Hematopoietic multipotent progenitor cell treated with erythropoietin and hydrocortisone succinate and interleukin-3 and kit ligand, for 15 days (in vitro differentiated cells): ENCODE measurements at regions not wholly inside any gene's neighbourhood (a gene's known extent, or its start where the extent isn't known, plus 50 kb on each side); places are given as distances from the start of the nearest gene placed in this dataset.

Source experiments
- DNase-seq: peaks from one replicate; pipeline ENCODE4 v3.0.0-alpha.2; 2015; ENCODE audit warnings: low spot score

DNA sequence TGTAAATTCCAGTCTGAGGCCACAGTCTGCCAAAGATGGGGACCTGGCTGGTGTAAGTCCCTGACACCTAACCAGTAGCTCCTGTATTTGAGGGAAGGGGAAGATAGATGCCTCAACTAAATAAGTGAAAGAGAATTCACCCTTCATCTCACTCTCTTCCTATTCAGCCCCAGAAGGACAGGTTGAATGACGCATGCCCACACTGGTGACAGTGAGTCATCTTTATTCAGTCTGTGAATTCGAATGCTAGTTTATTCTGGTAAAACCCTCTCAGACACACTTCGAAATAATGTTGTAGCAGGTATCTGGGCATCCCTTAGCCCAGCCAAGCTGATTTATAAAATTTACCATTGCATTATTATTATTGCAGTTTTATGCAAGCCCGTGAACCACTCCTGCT lies 617.0 kb upstream of the PRMT6 start:
- DNase-seq = no peak

DNA sequence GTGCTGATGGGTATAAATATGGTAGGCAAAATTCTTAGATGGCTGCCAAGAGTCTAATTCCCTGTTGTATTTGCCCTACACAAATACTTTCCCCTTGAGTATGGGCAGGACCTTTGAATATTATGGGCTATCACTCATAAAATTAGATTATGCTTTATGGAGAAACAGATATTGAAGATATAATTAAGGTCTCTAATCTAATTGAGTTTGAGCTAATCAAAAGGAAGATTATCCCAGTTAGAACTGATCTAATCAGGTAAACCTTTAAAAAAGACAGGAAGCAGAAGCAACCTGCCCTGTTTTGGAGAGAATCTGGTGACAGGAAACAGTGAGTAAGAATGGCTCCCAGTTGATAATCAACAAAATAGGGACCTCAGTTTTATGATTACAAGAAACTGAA lies 609.0 kb upstream of the PRMT6 start:
- DNase-seq = no peak

DNA sequence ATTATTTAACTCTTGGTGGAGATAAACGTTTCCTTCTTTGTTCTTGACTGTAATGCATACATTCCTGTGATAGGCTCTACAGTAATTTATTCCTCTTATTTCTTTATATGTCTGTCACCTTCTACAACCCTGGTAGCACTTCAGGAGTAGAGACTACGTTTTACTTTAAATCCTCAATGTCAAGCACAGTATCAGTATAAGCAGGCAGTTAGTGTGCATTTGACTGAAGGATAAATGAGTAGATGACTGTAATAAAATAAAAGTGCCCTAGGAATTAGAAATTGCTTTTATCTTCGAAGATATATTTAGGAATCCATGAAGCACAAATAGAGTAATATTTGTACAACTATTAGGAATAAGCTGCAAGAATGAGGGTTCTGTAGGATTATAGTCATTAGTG lies 599.6 kb upstream of the PRMT6 start:
- DNase-seq = no peak

DNA sequence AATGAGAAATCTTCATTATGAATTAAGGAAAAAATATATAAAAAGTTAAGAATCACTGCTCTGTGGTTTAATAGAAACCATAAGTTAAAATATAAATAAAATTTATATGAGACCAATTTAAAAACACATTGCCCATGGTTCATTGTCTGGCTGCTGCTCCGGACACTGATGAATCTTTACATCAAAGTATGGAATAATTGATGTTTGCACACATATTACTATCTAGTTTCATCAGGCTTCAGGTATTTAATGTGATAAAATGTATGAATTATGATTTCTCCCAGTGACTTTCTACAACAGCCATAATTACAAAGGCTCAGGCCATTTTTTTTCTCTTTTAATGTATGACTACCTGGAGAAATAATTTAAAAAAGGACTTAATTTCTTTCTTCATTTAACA lies 599.1 kb upstream of the PRMT6 start:
- DNase-seq = no peak

DNA sequence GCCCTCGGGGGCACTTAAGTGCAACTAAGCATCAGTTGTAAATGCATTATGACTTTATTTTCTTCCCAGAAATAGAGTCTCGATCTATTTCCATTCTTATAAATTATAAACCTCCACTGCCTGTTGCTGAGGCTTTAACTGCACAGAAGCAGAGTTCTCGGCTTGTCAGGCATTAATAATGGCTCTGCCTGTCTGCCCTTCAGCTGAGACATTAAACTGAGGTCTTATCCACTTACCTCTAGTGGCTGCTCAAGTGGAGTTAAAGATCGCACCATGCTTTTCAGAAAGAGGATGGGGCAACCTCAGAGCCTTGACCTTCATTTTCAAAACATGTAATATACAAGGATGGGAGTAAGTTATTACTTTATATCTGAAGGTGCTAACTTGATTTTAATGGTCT lies 597.6 kb upstream of the PRMT6 start:
- DNase-seq = no peak

DNA sequence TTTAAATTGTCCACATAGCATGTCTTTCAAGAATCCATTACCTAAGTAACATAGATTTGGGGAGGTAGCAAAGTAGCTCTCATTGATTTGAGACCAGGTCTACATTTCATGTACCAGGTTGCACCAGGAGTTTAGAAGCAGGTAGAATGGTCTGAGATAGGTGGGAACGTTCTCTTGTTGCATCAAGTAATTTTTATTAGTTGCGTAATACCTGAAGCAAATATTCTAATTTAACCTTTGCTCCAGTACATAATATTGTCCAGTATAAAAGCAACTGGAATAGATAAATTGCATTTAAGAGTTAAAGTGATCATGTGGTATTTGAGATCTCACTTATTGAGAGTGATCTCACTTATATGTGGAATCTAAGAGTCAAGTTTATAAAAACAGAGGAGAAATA lies 597.1 kb upstream of the PRMT6 start:
- DNase-seq = no peak

DNA sequence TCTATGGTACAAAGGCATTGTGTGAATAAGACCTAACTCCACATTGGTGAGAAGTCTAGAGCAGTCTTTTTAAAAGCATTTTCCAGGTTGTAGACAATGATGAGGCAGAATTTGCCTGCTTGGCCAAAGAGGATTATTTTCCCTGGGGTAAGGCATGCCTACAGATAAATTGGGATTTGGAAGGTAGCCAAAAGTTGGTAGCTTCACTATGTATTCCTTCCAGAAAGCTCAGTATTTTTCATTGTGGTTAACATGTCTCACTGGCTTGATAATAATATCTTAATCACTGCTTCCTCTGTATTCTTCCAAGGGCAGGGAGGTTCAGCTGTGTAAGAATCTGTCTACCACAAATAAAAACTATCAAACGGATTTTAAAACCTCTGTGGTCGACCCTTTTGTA lies 590.8 kb upstream of the PRMT6 start:
- no peak for DNase-seq

DNA sequence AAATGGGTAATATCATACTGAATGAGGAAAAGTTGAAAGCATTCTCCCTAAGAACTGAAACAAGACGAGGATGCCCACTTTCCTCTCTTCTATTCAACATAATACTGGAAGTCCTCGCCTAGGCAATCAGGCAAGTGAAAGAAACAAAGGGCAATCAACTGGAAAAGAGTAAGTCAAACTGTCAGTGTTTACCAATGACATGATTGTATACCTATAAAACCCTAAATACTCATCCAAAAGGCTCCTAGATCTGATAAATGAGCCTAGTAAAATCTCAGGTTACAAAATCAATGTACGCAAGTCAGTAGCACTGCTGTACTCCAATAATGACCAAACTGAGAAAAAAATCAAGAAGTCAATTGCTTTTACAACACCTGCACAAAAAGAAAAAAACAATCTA lies 575.8 kb upstream of the PRMT6 start:
- DNase-seq = no peak

DNA sequence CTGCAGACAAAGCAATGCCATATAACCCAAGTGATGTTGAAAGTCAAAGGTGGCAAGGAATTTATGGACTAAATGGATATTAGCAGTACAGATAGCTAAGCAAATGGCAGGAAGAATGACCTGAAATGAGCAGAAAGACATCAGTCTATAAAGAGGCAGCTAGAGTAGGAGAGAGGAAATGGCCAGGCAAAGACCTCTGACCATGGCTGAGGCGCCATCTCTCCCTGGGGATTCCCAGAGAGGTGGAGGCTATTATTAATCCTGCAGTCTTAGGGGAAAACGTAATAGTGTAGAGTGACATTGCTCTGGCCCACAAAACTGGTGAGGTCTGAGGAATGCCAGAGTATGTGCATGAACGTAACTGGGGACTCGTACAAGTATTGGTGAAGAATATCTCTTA lies 563.6 kb upstream of the PRMT6 start:
- DNase-seq = no peak

DNA sequence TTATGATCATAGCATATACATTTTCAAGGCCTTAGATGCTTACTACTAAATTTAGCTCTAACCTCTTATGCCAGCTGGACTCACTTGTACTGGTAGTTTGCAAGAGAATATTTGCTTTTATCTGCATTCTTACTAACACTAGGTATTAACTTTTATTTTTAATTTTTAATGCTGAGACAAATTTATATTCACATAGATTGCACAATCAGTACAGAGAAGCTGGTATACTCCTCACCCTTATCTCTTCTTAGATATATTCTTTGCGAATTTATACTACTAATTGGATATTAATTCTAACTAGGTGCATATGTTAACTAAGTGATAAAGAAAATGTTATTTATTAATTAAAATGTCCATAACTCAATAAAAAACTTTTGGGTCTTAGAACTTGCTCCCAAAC lies 561.8 kb upstream of the PRMT6 start:
- no peak for DNase-seq

DNA sequence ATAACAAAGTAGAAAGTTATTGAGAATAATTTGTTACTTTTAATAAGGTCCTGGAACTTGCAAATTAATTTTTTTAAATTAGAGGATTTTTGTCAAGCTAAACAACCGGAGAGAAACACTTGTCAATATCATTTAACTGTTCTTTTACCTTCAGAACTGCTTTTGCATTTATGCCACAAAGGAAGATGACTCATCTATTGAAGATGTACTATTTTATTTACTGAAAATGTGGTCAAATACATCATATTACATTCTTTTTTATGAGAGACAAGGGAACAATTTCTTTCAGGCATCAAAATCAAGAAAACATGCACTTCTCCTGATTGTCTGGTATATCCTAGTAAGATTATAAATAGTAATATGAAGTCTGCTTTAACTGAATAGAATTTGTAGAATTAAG lies 558.2 kb upstream of the PRMT6 start:
- no peak for DNase-seq

DNA sequence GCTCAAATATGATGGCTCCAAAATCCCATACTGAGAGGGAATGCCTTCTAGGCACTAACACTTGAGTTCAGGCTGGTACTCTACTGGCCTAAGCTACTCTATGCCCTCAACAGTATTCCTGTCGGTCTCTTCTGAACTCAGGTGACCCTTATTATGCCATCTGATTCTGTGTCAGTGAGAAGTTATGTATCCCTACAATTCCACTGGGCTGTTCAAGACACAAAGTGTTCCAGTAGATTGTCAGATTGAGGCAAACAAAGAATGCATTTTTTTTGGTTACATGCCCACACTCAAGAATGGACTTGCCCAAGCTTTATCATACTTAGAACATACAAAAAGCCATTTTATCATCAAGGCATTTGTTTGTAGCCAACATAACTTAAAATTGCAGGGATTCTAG lies 553.8 kb upstream of the PRMT6 start:
- no peak for DNase-seq

DNA sequence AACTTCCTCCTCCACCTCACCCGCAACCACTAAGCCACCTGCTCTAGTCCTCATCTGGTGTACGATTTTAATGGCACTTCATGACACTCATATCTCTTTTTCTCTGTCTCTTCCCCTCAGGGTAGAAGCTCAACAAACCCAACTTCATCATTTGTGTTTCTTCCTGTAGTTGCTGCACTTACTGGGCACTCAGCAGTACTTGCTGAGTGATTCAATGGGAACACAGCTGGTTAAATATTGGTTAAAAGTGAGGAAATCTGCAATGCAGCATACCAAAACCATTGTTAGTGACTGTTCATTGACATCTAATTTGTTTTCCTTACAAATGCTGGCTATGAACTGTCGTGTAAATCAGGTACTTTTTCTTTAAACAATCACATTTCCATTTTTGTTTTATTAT lies 541.1 kb upstream of the PRMT6 start:
- DNase-seq = no peak

DNA sequence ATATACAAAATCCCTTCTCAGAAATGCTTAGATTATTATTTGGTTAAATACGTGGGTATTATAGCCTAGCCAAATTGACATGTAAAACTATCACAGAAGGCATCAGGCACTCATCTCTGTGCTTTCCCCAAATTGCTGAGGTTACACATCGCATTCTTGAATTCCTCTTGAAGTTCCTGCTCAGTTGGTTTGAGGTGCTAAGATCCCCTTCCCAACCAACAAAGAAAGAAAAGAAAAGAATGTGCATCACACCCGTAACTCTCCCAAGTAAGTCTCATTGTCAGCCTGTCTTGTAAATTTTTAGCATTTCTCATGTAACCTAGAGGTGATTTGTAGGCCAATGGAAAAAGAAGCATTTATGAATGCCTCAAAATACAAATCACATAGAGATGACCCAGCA lies 539.2 kb upstream of the PRMT6 start:
- no peak for DNase-seq

DNA sequence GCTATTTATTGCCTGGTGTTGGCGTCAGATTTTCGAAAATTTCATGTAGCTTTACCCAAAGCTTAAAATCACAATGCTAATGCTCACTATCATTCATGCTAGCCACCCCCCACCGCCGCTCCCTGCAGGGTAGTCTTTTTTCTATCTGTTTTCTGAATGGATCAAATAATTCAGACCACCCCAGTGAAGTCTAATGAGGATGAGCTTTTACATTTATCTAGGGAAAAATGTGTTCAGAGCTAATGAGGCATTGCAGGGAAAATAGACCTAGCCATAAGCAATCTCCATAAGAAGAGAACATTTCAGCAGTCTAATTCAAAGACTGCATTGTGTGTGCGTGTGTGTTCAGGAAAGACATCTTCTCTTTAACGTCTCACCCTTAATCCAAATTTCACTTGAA lies 533.0 kb upstream of the PRMT6 start:
- no peak for DNase-seq

DNA sequence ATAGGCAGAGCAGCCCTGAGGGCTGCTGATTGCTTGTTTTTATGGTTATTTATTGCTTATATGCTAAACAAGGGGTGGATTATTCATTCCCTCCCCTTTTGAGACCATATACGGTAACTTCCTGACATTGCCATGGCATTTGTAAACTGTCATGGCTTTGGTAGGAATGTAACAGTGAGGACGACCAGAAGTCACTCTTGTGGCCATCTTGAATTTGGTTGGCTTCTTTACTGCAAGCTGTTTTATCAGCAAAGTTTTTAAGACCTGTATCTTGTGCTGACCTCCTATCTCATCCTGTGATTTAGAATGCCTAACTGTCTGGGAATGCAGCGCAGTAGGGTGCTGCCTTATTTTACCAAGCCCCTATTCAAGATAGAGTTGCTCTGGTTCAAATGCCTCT lies 531.8 kb upstream of the PRMT6 start:
- no peak for DNase-seq

DNA sequence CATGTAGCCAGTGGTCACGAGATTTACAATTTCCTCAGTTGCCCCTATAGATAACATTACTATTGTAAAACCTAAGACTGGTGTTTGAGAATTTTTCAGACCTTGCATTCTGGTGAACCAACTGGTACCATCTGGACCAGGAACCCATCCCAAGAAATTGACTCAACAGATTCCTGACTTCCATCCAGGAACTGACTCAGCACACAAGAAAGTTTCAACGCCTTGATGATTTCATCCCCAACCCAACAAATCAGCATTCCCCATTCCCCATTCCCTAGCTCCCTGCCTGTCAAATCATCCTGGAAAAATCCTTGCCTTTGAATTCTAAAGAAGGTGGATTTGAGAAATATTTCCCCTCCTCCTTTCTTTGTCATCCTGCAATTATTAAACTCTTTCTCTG lies 529.8 kb upstream of the PRMT6 start:
- DNase-seq = no peak

DNA sequence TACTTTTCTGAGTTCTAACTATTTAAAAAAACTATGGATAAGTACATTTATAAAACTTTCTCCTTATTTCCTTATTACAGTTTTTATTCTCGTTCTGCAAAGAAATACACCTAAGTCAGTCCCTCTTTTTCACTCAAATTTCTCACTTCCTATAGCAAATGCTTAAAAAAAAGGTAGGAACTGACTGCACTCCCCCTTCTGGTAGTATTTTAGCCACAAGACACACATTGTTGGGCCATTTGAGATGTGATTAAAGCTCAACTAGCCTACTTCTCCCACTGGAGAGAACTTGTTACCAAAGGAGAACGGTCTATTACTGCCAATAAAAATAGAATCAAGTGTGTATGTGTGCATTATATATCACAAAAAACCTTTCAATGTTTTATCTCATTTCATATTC lies 521.9 kb upstream of the PRMT6 start:
- no peak for DNase-seq

DNA sequence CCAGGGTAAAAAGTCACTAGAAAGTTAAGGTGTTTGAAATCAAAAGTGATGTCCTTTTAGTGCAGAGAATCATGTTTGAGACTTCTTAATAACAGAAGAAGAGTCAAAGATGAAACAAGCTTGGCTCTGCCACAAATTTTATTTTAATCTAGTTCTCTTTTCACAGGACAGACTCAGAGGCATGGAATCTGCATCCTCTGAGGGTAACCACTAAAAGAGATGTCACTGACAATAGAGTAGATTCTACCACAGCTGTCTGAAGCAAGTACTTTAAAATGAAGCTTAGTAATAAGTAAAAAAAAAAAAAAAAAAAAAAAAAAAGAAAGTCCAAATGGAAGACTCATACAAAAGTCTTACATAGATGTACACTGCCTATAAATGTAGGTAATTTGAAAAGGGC lies 519.7 kb upstream of the PRMT6 start:
- DNase-seq = no peak

DNA sequence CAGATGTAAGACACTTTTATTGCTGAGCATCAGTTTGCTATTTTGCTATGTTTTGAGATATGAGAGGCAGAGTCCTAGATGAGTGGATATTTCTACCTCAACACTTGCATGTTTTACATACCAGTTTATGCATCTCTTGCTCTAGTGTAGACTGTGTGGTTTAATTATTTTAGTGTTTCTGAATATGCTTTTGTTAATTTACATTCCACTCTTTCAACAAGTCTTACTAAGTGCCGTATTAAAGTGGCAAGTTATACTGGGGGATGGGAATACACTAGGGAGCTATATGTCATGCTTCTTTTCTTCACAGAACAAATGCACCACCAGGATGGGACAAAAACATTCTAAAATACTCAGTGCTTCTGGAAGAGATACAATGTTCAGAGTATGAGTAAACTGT lies 507.7 kb upstream of the PRMT6 start:
- DNase-seq = no peak

DNA sequence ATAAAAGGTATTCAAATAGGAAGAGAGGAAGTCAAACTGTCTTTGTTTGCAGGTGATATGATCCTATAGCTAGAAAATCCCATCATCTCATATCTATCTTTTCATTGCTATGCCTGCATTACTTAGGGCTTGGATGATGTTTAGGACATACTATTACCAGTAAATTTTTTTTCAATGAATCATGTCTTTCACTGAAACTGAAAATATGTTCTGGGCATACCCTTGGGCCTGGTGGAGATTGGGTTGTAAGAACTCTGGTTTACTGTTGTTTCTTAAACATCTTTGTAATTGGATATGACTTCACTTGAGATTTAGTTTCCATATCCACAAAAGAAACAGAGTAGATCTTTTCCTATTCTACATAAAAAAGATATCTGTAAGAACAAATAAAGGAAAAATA lies 502.2 kb upstream of the PRMT6 start:
- no peak for DNase-seq

DNA sequence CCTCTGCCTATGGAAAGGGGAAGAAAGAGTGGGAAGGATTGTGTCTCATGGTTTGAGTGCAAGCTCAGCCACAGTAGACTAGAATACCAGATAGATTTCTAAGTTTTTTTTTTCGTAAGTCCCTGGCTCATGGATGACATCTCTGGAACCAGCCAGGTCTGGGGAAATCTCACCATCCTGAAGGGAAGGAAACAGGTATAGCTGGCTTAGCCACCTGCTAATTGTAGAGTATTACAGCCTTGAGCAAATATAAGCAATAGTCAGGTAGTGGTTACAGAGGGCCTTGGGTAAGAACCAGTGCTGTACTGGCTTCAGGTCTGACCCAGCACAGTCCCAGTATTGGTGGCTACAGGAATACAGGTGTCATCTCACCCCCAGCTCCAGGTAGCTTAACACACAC lies 500.9 kb upstream of the PRMT6 start:
- no peak for DNase-seq

DNA sequence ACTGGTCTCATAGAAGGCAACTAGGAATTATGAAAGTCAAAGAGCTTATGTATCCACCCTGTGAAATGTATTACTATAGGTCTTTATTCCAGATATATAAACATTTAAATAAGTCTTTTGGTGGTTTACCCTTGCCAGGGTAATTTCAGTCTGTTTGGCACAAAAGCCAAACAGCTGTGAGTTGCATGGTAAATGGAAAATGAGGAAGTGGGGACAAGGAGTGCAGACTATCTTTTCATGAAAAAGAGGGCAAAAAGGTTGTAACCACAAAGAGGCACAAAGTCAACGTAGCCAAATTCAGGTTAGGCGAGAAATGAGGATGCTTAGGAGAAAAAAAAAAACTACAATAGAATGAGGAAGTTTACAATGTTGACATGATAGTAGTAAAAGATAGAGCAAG lies 492.3 kb upstream of the PRMT6 start:
- no peak for DNase-seq

DNA sequence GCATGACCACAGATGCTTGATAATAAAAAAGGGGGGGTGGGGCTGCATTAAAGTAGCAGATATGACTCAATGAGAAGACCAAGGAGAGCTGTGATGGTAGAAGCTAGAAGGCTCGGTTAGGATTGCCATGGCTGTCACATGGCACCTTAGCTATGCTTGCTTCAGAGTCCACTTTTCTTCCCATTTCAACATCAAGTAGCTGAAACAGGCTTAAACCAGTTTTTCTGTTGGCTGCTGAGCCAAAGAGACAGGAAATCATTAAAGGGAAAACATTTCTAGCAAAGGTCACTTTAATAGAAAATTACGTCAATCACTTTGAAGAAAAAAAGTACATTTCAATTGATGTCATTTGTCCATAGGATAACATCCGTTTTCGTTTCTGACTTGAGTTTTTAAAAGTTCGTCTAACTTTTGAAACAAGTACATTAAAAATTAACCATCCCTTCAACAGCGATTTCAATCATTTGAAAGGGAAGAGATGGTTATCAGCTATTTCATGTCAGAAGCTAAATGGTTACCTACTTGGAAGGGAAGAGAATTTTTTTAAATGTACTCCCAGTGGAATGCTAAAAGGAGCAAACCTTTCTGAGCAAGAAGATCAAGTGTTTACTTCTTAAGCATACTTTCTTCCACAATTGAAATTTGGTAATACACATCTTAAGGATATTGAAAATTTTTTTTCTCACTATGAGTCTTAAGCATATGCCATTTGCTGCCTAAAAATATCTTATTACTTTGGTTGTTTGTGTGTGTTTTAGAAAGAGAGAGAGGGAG lies 488.1 kb upstream of the PRMT6 start:
- DNase-seq = no peak

DNA sequence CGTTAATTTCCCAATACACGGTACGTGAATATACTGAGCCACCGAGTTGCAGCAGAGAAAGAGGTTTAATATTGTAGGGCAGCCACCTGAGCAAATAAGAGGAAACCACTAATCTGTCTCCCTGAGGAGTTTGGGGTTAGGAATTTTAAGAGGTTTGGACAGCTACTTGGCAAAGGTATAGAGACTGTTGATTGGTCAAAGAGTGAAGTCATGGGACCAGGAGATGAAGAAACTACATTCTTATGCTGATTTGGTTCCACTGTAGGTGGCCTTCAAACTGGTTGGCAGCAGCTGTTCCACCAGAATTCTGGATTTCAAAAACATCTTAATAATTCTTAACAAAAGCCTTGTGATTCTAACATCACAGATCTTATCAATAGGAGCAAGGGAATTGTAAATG lies 485.4 kb upstream of the PRMT6 start:
- DNase-seq = no peak
